ENCODE measurements at regions not wholly inside any gene's neighbourhood (a gene's known extent, or its start where the extent isn't known, plus 50 kb on each side); places are given as distances from the start of the nearest gene placed in this dataset.

DNA sequence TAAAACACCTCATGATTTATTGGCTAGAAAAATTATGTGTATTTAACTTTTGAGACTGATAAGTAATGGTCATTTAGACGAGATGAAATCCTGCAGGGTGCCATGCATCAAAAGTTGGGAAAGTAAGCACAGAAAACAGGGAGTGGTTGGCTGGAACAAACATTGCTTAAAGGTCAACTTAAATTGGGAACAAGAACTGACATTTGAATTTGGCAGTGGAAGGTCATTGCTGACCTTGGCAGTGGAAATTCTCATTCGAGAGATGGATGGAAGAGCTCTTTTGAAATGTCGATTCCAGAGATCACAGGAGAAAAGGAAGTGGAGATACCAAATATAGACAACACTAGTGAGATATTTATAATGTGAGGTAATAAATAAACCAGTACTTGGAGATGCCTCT is 572.8 kb downstream of the TRAM1L1 start:
- TF ChIP-seq EP300 (IDR thresholded peaks at IDR 0.05): no peak
- TF ChIP-seq, protein P1, sequence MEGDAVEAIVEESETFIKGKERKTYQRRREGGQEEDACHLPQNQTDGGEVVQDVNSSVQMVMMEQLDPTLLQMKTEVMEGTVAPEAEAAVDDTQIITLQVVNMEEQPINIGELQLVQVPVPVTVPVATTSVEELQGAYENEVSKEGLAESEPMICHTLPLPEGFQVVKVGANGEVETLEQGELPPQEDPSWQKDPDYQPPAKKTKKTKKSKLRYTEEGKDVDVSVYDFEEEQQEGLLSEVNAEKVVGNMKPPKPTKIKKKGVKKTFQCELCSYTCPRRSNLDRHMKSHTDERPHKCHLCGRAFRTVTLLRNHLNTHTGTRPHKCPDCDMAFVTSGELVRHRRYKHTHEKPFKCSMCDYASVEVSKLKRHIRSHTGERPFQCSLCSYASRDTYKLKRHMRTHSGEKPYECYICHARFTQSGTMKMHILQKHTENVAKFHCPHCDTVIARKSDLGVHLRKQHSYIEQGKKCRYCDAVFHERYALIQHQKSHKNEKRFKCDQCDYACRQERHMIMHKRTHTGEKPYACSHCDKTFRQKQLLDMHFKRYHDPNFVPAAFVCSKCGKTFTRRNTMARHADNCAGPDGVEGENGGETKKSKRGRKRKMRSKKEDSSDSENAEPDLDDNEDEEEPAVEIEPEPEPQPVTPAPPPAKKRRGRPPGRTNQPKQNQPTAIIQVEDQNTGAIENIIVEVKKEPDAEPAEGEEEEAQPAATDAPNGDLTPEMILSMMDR (IDR thresholded peaks at IDR 0.05): no peak

Data from suprapubic skin (tissue), 3 donors.